ENCODE measurements at regions not wholly inside any gene's neighbourhood (a gene's known extent, or its start where the extent isn't known, plus 50 kb on each side); places are given as distances from the start of the nearest gene placed in this dataset.

DNA sequence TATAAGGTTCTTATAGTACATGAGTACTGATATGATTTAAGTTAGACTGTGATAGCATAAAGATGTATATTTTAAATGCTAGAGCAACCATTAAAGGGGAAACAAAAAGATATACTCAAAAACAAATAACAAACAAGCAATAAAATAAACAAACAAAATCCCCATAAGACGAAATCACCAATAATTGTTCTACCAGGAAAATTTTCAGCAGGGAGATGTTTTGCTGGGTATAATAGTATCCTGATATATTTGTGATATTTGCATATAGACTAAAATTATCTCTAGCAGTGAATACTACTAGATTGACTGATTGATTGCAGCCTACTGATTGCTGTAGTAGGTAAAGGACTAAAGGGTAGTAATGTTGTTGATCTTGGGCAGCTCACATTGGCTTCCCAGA is 177.4 kb downstream of the TMEM182 start:
- Histone ChIP-seq H3K36me3 (no peaks in the 10 kb centered on the region), H3K4me3 (no peak overlapping the region), H3K27ac (no peak overlapping the region), H3K4me1 (no peaks in the 10 kb centered on the region), H3K27me3 (no peaks in the 10 kb centered on the region), H3K9me3 (peaks cover 0 to 14% (median 7%) of the 10 kb centered on the region in 4 donors)
- 0 to 77% (median 27%) methylated on average over 1 of the region's 1 CpG for WGBS, 5 donors
- TF ChIP-seq POLR2A (IDR thresholded peaks at IDR 0.05) (no peak), EP300 (IDR thresholded peaks at IDR 0.05) (no peak), POLR2AphosphoS5 (IDR thresholded peaks at IDR 0.05) (no peak), CTCF (IDR thresholded peaks at IDR 0.05) (no peak)
- intact Hi-C loops (cut with DNase I; ENCODE audit: low total_unique reads), result no loop called here
- no peak for DNase-seq

DNA sequence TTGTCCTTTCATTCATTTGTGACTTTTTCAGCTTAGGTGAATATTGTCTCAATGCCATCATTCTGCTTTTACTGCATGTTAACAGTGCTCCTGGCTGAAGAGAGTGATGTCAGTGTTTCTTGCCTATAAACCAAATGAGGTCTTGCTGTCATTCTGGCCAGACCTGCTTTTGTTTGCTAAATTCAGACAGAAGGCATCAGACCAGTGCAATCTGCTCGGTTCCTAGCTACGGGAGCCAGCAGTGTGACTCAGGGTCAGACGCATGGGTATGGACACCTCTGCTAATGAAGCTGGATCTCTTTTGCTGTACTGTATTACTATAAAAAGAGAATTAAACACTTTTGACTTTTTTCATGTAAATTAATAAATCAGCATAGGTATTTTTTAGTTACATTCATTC is 178.9 kb downstream of the TMEM182 start:
- no peak for DNase-seq
- H3K27me3 ChIP-seq, result no peaks in the 10 kb centered on the region
- no peak overlapping the region for H3K4me3 ChIP-seq
- 65 to 77% (median 74%) methylated on average over 3 of the region's 3 CpGs for WGBS, 5 donors
- H3K9me3 ChIP-seq, result peaks cover 0 to 14% (median 7%) of the 10 kb centered on the region in 4 donors
- no peaks in the 10 kb centered on the region for H3K36me3 ChIP-seq
- no peak overlapping the region for H3K27ac ChIP-seq
- H3K4me1 ChIP-seq, result no peaks in the 10 kb centered on the region
- intact Hi-C loops (cut with DNase I; ENCODE audit: low total_unique reads), result no loop called here
- TF ChIP-seq EP300 (IDR thresholded peaks at IDR 0.05) (no peak), CTCF (IDR thresholded peaks at IDR 0.05) (no peak), POLR2A (IDR thresholded peaks at IDR 0.05) (no peak), POLR2AphosphoS5 (IDR thresholded peaks at IDR 0.05) (no peak)

- intact Hi-C loops (cut with DNase I; ENCODE audit: low total_unique reads), result no loop called here
Measured at GRCh38 chr2:102942107-102942506, 180.3 kb downstream of the TMEM182 start.

GRCh38 chr2:102943251-102943650 is 181.4 kb downstream of the TMEM182 start:
- no peak for DNase-seq
- 78 to 85% (median 82%) methylated on average over 2 of the region's 2 CpGs for WGBS, 5 donors
- TF ChIP-seq POLR2AphosphoS5 (IDR thresholded peaks at IDR 0.05) (no peak), POLR2A (IDR thresholded peaks at IDR 0.05) (no peak), EP300 (IDR thresholded peaks at IDR 0.05) (no peak), CTCF (IDR thresholded peaks at IDR 0.05) (no peak)
- Histone ChIP-seq H3K9me3 (peaks cover 0 to 14% (median 7%) of the 10 kb centered on the region in 4 donors), H3K27ac (no peak overlapping the region), H3K36me3 (no peaks in the 10 kb centered on the region), H3K4me1 (no peaks in the 10 kb centered on the region), H3K4me3 (no peak overlapping the region), H3K27me3 (no peaks in the 10 kb centered on the region)
- intact Hi-C loops (cut with DNase I; ENCODE audit: low total_unique reads), result no loop called here

More at GRCh38 chr2:102942107-102942506, 180.3 kb downstream of the TMEM182 start:
- Histone ChIP-seq H3K4me3 (no peak overlapping the region), H3K27ac (no peak overlapping the region), H3K27me3 (no peaks in the 10 kb centered on the region), H3K4me1 (no peaks in the 10 kb centered on the region), H3K36me3 (no peaks in the 10 kb centered on the region), H3K9me3 (peaks cover 0 to 14% (median 7%) of the 10 kb centered on the region in 4 donors)
- WGBS, 5 donors, result 85 to 90% (median 89%) methylated on average over 3 of the region's 3 CpGs
- TF ChIP-seq EP300 (IDR thresholded peaks at IDR 0.05), result no peak
- no peak for DNase-seq

GRCh38 chr2:102950371-102950946 is 188.6 kb downstream of the TMEM182 start:
- no peak for DNase-seq
- Histone ChIP-seq H3K27me3 (no peaks in the 10 kb centered on the region), H3K4me3 (no peak overlapping the region), H3K27ac (no peak overlapping the region), H3K4me1 (no peaks in the 10 kb centered on the region), H3K9me3 (no peaks in the 10 kb centered on the region), H3K36me3 (no peaks in the 10 kb centered on the region)
- intact Hi-C loops (cut with DNase I; ENCODE audit: low total_unique reads), result no loop called here
- 67 to 75% (median 70%) methylated on average over 3 of the region's 3 CpGs for WGBS, 5 donors
- TF ChIP-seq POLR2AphosphoS5 (IDR thresholded peaks at IDR 0.05) (no peak), POLR2A (IDR thresholded peaks at IDR 0.05) (no peak), EP300 (IDR thresholded peaks at IDR 0.05) (no peak), CTCF (IDR thresholded peaks at IDR 0.05) (no peak)

Data from stomach (tissue), 8 donors.